HG03039 (cell line): ENCODE measurements at regions not wholly inside any gene's neighbourhood (a gene's known extent, or its start where the extent isn't known, plus 50 kb on each side); places are given as distances from the start of the nearest gene placed in this dataset.
"Not testable (repeated sequence)": the region's sequence is repeated elsewhere in the genome, so short reads cannot be mapped to it uniquely, and the experiment has no call there.

Source experiments
- ATAC-seq: cut with Tn5 transposase; IDR thresholded peaks from one replicate; pipeline ENCODE4 v1.9.1; 2021; ENCODE audit warnings: mild to moderate bottlenecking, moderate library complexity; ENCODE audit not compliant: unreplicated experiment

DNA sequence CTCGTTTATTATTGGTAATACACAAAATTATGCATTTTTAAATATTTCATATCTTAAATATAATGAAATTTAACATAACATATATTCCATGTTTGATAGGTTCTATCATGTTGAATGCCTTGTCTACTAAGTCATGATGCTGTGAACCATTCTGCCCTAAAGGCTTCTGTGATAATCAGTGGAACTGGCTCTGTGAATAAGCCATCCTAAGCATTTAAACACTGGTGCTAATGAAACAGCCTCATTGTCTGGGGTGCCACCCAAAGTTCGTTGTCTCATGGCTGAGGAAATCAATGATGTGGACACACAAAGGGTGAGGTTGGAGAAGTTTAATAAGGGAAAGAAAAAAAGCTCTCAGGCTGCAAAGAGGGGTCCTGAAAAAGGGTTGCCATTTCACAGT is 264.7 kb upstream of the ZRANB2 start:
- ATAC-seq: no peak

- ATAC-seq: no peak
Measured at GRCh38 chr1:71343686-71344416, 263.0 kb upstream of the ZRANB2 start.

GRCh38 chr1:71339238-71339637 is 258.4 kb upstream of the ZRANB2 start:
- no peak for ATAC-seq

DNA sequence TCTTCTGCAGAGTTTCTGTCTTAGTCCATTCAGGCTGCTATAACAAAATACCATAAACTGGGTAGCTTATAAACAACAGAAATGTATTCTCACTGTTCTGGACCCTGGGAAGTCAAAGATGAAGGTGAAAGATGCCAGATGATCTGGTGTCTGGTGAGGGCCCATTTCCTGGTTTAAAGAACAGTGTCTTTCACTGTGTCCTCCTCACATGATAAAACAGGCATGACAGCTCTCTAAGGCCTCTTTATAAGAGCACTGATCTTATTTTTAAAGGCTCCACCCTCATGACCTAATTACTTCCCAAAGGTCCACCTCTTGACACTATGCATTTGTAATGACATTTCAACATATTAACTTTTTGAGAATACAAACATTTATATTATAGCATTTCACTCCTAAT is 250.2 kb upstream of the ZRANB2 start:
- ATAC-seq: no peak

GRCh38 chr1:71324671-71325267 is 243.9 kb upstream of the ZRANB2 start:
- ATAC-seq: no peak

GRCh38 chr1:71312545-71312944 is 231.7 kb upstream of the ZRANB2 start:
- ATAC-seq: no peak

- ATAC-seq: no peak
Measured at GRCh38 chr1:71311376-71311775, 230.5 kb upstream of the ZRANB2 start.

GRCh38 chr1:71307451-71307850 is 226.6 kb upstream of the ZRANB2 start:
- ATAC-seq: peak; percentile 78

DNA sequence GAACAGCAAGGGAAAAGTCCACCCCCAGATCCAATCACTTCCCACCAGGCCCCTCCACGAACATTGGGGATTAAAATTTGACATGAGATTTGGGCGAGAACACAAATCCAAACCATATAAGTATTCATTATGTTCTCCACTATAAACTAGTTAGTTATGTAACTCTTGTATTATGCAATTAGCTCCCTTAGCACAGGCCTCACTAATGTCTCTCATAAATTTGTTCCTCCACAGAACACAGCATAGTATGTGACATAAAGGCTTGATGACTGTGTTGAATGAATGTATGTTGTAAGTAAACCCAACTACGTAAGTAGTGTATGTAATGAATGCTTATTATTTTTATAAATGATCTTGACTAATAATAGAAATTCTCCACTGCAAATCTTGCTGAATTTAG is 223.3 kb upstream of the ZRANB2 start:
- no peak for ATAC-seq

GRCh38 chr1:71303617-71304041 is 222.8 kb upstream of the ZRANB2 start:
- no peak for ATAC-seq

DNA sequence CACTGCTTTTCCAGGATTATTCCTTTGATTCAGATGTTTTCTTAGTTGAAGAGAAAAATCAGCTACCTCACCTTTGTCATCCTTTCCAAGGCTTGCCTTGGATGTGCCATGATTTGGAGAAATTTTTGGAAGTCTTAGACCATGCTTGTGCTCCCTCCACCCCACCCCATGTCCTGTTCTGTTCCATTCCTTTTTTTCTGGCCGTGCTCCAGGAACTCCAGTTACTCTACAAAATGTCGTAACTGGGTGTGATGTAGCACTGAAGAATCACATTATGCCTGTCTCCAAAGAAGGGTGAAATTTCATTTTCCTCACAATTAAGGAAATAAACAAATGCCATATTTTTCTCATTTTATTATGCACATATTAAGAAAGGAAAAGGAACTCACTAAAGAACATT is 217.8 kb upstream of the ZRANB2 start:
- ATAC-seq: no peak

- ATAC-seq: no peak
Measured at GRCh38 chr1:71296551-71297134, 215.8 kb upstream of the ZRANB2 start.

DNA sequence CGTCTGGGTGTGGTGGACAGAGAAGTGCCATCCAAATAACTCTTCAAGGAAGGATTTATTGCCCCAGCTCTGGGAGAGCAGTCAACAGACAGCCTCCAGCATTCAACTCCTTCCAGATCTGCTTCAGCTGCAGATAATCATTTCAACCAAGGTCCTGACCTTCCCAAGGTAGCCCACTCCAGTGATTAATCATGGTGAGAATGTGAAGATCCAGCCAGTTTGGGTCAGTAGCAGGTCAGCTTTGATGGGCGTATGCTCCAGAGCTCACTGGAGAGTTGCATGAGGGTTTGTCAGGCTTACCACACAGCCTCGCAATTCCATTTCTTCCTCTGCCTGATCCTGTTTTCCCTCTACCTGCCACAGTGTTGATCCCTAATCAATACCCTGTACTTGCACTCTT is 214.5 kb upstream of the ZRANB2 start:
- no peak for ATAC-seq

GRCh38 chr1:71294178-71294577 is 213.3 kb upstream of the ZRANB2 start:
- ATAC-seq: no peak

DNA sequence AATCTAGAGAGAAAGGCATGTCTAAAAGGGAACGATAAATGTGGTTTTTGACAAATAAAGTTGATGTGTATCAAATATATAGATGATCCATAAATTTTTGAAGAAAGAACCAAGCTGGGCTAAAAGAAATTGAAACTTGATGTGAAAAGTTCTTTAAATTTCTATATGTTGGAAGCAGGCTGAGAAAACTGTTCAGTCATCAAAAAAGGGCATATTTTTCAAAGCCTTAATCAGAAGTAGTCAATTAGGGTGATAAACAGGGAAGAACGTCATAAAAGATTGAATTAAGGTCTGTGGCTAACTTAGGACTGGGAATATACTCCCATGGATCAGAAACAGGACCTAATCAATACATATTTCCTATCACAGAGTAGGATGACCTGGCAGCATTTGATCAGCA is 211.4 kb upstream of the ZRANB2 start:
- no peak for ATAC-seq

- ATAC-seq: not testable (repeated sequence)
Measured at GRCh38 chr1:71290506-71291237, 209.8 kb upstream of the ZRANB2 start.

- no peak for ATAC-seq
Measured at GRCh38 chr1:71285529-71285928, 204.7 kb upstream of the ZRANB2 start.

DNA sequence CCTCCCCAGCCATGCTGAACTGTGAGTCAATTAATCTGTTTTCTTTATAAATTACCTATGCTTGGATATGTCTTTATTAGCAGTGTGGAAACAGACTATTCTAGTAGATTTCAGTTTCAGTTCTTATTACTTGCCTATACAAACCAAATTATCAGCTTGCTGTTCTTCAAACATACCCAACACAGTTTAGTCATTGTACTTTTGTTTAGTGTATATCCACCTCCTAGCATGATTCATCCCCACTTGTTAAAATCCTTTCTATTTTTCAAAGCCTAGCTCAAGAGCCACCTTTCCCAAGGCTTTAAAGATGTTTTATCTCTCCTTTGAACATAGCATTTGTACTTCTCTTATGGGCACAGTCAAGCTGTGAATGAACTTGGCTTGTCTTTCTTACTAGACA is 195.6 kb upstream of the ZRANB2 start:
- no peak for ATAC-seq

- ATAC-seq: no peak
Measured at GRCh38 chr1:71273334-71273733, 192.5 kb upstream of the ZRANB2 start.

GRCh38 chr1:71270394-71270915 is 189.6 kb upstream of the ZRANB2 start:
- ATAC-seq: no peak

GRCh38 chr1:71269818-71270217 is 189.0 kb upstream of the ZRANB2 start:
- ATAC-seq: no peak
